ENCODE measurements at regions not wholly inside any gene's neighbourhood (a gene's known extent, or its start where the extent isn't known, plus 50 kb on each side); places are given as distances from the start of the nearest gene placed in this dataset.

DNA sequence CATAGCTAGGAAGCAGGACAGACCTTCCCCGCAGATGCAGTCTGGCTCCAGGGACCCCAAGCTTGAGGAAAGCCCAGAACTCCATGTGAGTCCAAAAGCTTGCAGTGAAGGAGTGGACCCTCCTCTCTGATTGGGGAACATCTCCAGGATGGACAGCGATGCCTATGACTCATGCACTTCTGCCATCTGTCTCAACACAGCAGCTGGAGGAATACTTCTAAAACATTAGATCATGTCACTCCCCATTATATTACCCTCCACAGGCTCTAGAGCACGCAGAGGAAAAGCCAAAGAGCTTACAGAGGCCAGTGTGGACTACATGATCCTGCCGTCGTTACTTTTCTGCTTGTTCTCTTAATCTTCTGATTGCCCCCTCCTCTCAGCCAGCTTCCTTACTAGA is 605.7 kb downstream of the INSC start:
- DNase-seq (ENCODE audit: low read depth, low spot score) = no peak
- no peak for ATAC-seq
- H4K20me1 ChIP-seq (ENCODE audit: insufficient read depth) = no peaks in the 10 kb centered on the region
- RAD21 ChIA-PET (ENCODE audit: low non-redundant PET in 1 of 2, low total read pairs in 2 of 2, uncharacterized antibody in 2 of 2, unreplicated experiment in 2 of 2) = no interaction called here
- no peaks in the 10 kb centered on the region for H3K9me2 ChIP-seq (ENCODE audit: insufficient read depth)
- H2AFZ ChIP-seq (ENCODE audit: low read depth, low read length, poor library complexity, severe bottlenecking) = no peak overlapping the region
- no peaks in the 10 kb centered on the region for H3K9me3 ChIP-seq (ENCODE audit: control insufficient read depth in 1 of 2, insufficient read depth in 1 of 2, low read depth in 1 of 2, low read length in 2 of 2)
- no peaks in the 10 kb centered on the region for H3K36me3 ChIP-seq (ENCODE audit: control insufficient read depth in 1 of 2, insufficient read depth in 2 of 2, low read length in 2 of 2)
- no peaks in the 10 kb centered on the region for H3K4me1 ChIP-seq (ENCODE audit: control insufficient read depth in 1 of 2, insufficient read depth in 2 of 2, low read length in 2 of 2)
- intact Hi-C loops (cut with micrococcal nuclease) = no loop called here
- H3K4me3 ChIP-seq (replicated peaks in 1 of 2; ENCODE audit: low read depth in 1 of 2, low read length in 2 of 2) = no peak overlapping the region
- no peak overlapping the region for H3K4me2 ChIP-seq (ENCODE audit: low read length)
- TF ChIP-seq EGR1 (IDR thresholded peaks at IDR 0.05; ENCODE audit: low read depth) (no peak), ATF3 (IDR thresholded peaks at IDR 0.05) (no peak), CBX3 (IDR thresholded peaks at IDR 0.05; ENCODE audit: low read depth) (no peak), POLR2AphosphoS5 (IDR thresholded peaks at IDR 0.05; ENCODE audit: low read depth, low read length) (no peak), SP1 (IDR thresholded peaks at IDR 0.05; ENCODE audit: low read depth) (no peak), CEBPB (IDR thresholded peaks at IDR 0.05; ENCODE audit: low read depth) (no peak), YY1 (IDR thresholded peaks at IDR 0.05; ENCODE audit: extremely low read depth, insufficient replicate concordance, low read depth, low read length) (no peak), EZH2 (IDR thresholded peaks at IDR 0.05) (no peak), ZBTB33 (IDR thresholded peaks at IDR 0.05; ENCODE audit: extremely low read depth, insufficient replicate concordance, low read length) (no peak), JUND (IDR thresholded peaks at IDR 0.05) (no peak), REST (IDR thresholded peaks at IDR 0.05; ENCODE audit: low read depth) (no peak), FOSL1 (IDR thresholded peaks at IDR 0.05; ENCODE audit: low read depth) (no peak)
- no TSS peak for BruUV-seq (replicated peaks)
- peaks cover 31% of the 10 kb centered on the region for H3K27me3 ChIP-seq (ENCODE audit: insufficient read depth, low read length)
- POLR2A ChIA-PET = no interaction called here
- no peaks in the 10 kb centered on the region for H3K79me2 ChIP-seq (ENCODE audit: insufficient read depth, low read length)
- no peak overlapping the region for H3K27ac ChIP-seq (ENCODE audit: low read depth, low read length)
- no peak overlapping the region for H3K9ac ChIP-seq (ENCODE audit: low read length)
- CTCF ChIA-PET = no interaction called here

All from HCT116 (cell line).